ENCODE measurements at regions not wholly inside any gene's neighbourhood (a gene's known extent, or its start where the extent isn't known, plus 50 kb on each side); places are given as distances from the start of the nearest gene placed in this dataset.

GRCh38 chr5:4244306-4244705 lies 648.7 kb downstream of the IRX1 start:
- H3K36me3 ChIP-seq (ENCODE audit: insufficient read depth): no peaks in the 10 kb centered on the region
- no peak for TF ChIP-seq NANOG (IDR thresholded peaks at IDR 0.05; ENCODE audit: borderline replicate concordance)
- H3K27me3 Mint-ChIP-seq (ENCODE audit: insufficient read depth, low read depth, poor library complexity): no peaks in the 10 kb centered on the region
- H4K20me1 ChIP-seq (replicated peaks; ENCODE audit: insufficient read depth): no peaks in the 10 kb centered on the region
- no peaks in the 10 kb centered on the region for H3K27me3 ChIP-seq (ENCODE audit: insufficient read depth)
- H3K9me3 Mint-ChIP-seq: no peaks in the 10 kb centered on the region
- peak overlapping the region; percentile 58 for H2AFZ ChIP-seq
- no peak for DNase-seq (ENCODE audit: low spot score)
- ATAC-seq: no peak
- no peak overlapping the region for H3K4me3 Mint-ChIP-seq
- H3K4me1 ChIP-seq (ENCODE audit: insufficient read depth): no peaks in the 10 kb centered on the region
- no peaks in the 10 kb centered on the region for H3F3A ChIP-seq (replicated peaks; ENCODE audit: low read depth)
- no peak overlapping the region for H3K27ac Mint-ChIP-seq
- H3K4me2 ChIP-seq: no peak overlapping the region
- no peaks in the 10 kb centered on the region for H3K79me2 ChIP-seq (replicated peaks; ENCODE audit: insufficient read depth)
- H3K4me1 Mint-ChIP-seq: peaks cover 13% of the 10 kb centered on the region
- H3K27ac ChIP-seq (ENCODE audit: low read depth): no peak overlapping the region
- H3K4me3 ChIP-seq: no peak overlapping the region
- H3K9me2 ChIP-seq (ENCODE audit: insufficient read depth): no peaks in the 10 kb centered on the region; the same call in 1 of the 2 replicates
- H3K36me3 Mint-ChIP-seq (ENCODE audit: low read depth): no peaks in the 10 kb centered on the region

GRCh38 chr5:4245076-4245475 lies 649.4 kb downstream of the IRX1 start:
- no peak for DNase-seq (ENCODE audit: low spot score)
- Histone ChIP-seq H3K36me3 (ENCODE audit: insufficient read depth) (no peaks in the 10 kb centered on the region), H3K4me2 (no peak overlapping the region), H3K4me1 (ENCODE audit: insufficient read depth) (no peaks in the 10 kb centered on the region), H3K27me3 (ENCODE audit: insufficient read depth) (no peaks in the 10 kb centered on the region), H3K27ac (ENCODE audit: low read depth) (no peak overlapping the region), H4K20me1 (replicated peaks; ENCODE audit: insufficient read depth) (no peaks in the 10 kb centered on the region), H3F3A (replicated peaks; ENCODE audit: low read depth) (no peaks in the 10 kb centered on the region), H2AFZ (peak overlapping the region; percentile 80; the same call in 1 of the 2 replicates), H3K79me2 (replicated peaks; ENCODE audit: insufficient read depth) (no peaks in the 10 kb centered on the region), H3K4me3 (no peak overlapping the region), H3K9me2 (ENCODE audit: insufficient read depth) (no peaks in the 10 kb centered on the region; the same call in 1 of the 2 replicates)
- Mint-ChIP-seq H3K27me3 (ENCODE audit: insufficient read depth, low read depth, poor library complexity) (no peaks in the 10 kb centered on the region), H3K27ac (no peak overlapping the region), H3K4me3 (no peak overlapping the region), H3K36me3 (ENCODE audit: low read depth) (no peaks in the 10 kb centered on the region), H3K4me1 (peaks cover 10% of the 10 kb centered on the region), H3K9me3 (no peaks in the 10 kb centered on the region)
- ATAC-seq: no peak
- TF ChIP-seq ZNF114 (CRISPR knock-in tag; IDR thresholded peaks at IDR 0.05) (no peak), CREB1 (CRISPR knock-in tag; IDR thresholded peaks at IDR 0.05; ENCODE audit: low read depth) (no peak), EZH2 (IDR thresholded peaks at IDR 0.05; ENCODE audit: low read depth, unreplicated experiment) (no peak), CTCF (conservative IDR thresholded peaks at IDR 0.05; ENCODE audit: low read depth in 2 of 2) (no peak), REST (IDR thresholded peaks at IDR 0.05; ENCODE audit: unreplicated experiment) (no peak), POLR2AphosphoS5 (IDR thresholded peaks at IDR 0.05; ENCODE audit: low read depth) (no peak), JUNB (IDR thresholded peaks at IDR 0.05; ENCODE audit: unreplicated experiment) (no peak), ZNF331 (CRISPR knock-in tag; IDR thresholded peaks at IDR 0.05; ENCODE audit: low read depth) (no peak), ETS1 (IDR thresholded peaks at IDR 0.05) (no peak)

Data from GM23338 (cell line).